ENCODE measurements at regions not wholly inside any gene's neighbourhood (a gene's known extent, or its start where the extent isn't known, plus 50 kb on each side); places are given as distances from the start of the nearest gene placed in this dataset.

GRCh38 chr3:25021816-25022215 is 406.2 kb upstream of the RARB start:
- no peaks in the 10 kb centered on the region for H3K79me2 ChIP-seq (ENCODE audit: control insufficient read depth in 1 of 2, insufficient read depth in 2 of 2, low read length in 2 of 2)
- H3K27ac ChIP-seq (ENCODE audit: low read depth, low read length): no peak overlapping the region
- no peak overlapping the region for H2BK20ac ChIP-seq (ENCODE audit: low read length)
- H3K4me3 ChIP-seq (ENCODE audit: extremely low read depth in 1 of 4, insufficient read depth in 2 of 4, low read depth in 3 of 4, low read length in 4 of 4): no peak overlapping the region
- H4K5ac ChIP-seq (ENCODE audit: insufficient read length, low read depth, low read length): no peak overlapping the region
- H3K79me1 ChIP-seq (ENCODE audit: low read depth, low read length): no peaks in the 10 kb centered on the region
- POLR2A ChIA-PET (ENCODE audit: partially characterized antibody): interaction anchor here (0.6 kb wide), 1 partner anchor 24 kb away, joined by 4 read pairs; no protein-coding TSS in a partner anchor
- H2BK15ac ChIP-seq (ENCODE audit: low read length): no peak overlapping the region
- H4K91ac ChIP-seq (replicated peaks; ENCODE audit: insufficient read length, low read length): no peak overlapping the region
- no peak overlapping the region for H3K56ac ChIP-seq (replicated peaks; ENCODE audit: insufficient read length, low read depth, low read length)
- no peaks in the 10 kb centered on the region for H3K36me3 ChIP-seq (ENCODE audit: control insufficient read depth in 2 of 4, insufficient read depth in 4 of 4, low read length in 3 of 4)
- H2BK120ac ChIP-seq (replicated peaks; ENCODE audit: low read depth, low read length): no peak overlapping the region
- no peaks in the 10 kb centered on the region for H3K27me3 ChIP-seq (replicated peaks in 1 of 4; ENCODE audit: control insufficient read depth in 3 of 4, extremely low read depth in 1 of 4, insufficient read depth in 3 of 4, low read length in 3 of 4)
- 82% methylated on average over 3 of the region's 3 CpGs; no CpG with 5 or more reads in 1 of the 2 experiments for WGBS, 2 experiments (ENCODE audit: extremely low coverage in 1 of 2, insufficient coverage in 1 of 2, insufficient read length in 1 of 2, insufficient replicate concordance in 2 of 2, low coverage in 1 of 2, low lambda C conversion rate in 2 of 2, missing lambda C conversion rate in 1 of 2)
- no peaks in the 10 kb centered on the region for H3K23me2 ChIP-seq (ENCODE audit: low read depth, low read length)
- H3K18ac ChIP-seq (ENCODE audit: extremely low read depth, low read length): no peak overlapping the region
- DNase-seq (ENCODE audit: low read depth in 1 of 2, low spot score in 2 of 2) (no peak), FAIRE-seq (no peak)
- no peak overlapping the region for H3K9ac ChIP-seq (replicated peaks in 1 of 4; ENCODE audit: extremely low read depth in 1 of 4, low read depth in 3 of 4, low read length in 3 of 4)
- no peaks in the 10 kb centered on the region for H3K9me3 ChIP-seq (ENCODE audit: insufficient read depth in 2 of 2, low read depth in 1 of 2, low read length in 1 of 2)
- H2AK5ac ChIP-seq (ENCODE audit: low read depth, low read length): no peak overlapping the region
- H4K20me1 ChIP-seq (replicated peaks in 1 of 2; ENCODE audit: control insufficient read depth in 1 of 2, insufficient read depth in 2 of 2, low read length in 2 of 2): no peaks in the 10 kb centered on the region
- H3K23ac ChIP-seq (ENCODE audit: insufficient read length): no peak overlapping the region
- no peaks in the 10 kb centered on the region for H3K4me1 ChIP-seq (replicated peaks in 1 of 4; ENCODE audit: control insufficient read depth in 3 of 4, insufficient read depth in 4 of 4, low read length in 3 of 4)
- H2BK5ac ChIP-seq (ENCODE audit: low read depth, low read length): no peak overlapping the region
- no peak overlapping the region for H2AFZ ChIP-seq (ENCODE audit: low read length)
- H3K4ac ChIP-seq (replicated peaks; ENCODE audit: insufficient read length, low read depth, low read length): no peak overlapping the region
- H4K8ac ChIP-seq (ENCODE audit: extremely low read depth, insufficient read depth, low read length): no peak overlapping the region
- H3K4me2 ChIP-seq (ENCODE audit: insufficient read depth in 1 of 2, low read depth in 2 of 2, low read length in 2 of 2): no peak overlapping the region
- CTCF ChIA-PET (ENCODE audit: partially characterized antibody): interaction anchor here (0.6 to 4.7 kb wide), 21 partner anchors 8 to 574 kb away, joined by 3 to 49 read pairs (median 3); no protein-coding TSS in a partner anchor
- no peak overlapping the region for H2BK12ac ChIP-seq (ENCODE audit: low read depth, low read length)
- H3K14ac ChIP-seq (ENCODE audit: insufficient read length): no peak overlapping the region
- no peak for TF ChIP-seq GABPA (IDR thresholded peaks at IDR 0.05; ENCODE audit: borderline replicate concordance, insufficient read depth, low read length)
- TF ChIP-seq RFX5 (IDR thresholded peaks at IDR 0.05; ENCODE audit: borderline replicate concordance, low read depth, low read length): no peak
- TF ChIP-seq SAP30 (IDR thresholded peaks at IDR 0.05; ENCODE audit: insufficient read depth, insufficient replicate concordance, low read length): no peak
- no peak for TF ChIP-seq GTF2F1 (IDR thresholded peaks at IDR 0.05; ENCODE audit: borderline replicate concordance, low read depth, low read length)
- no peak for TF ChIP-seq TAF7 (optimal IDR thresholded peaks at IDR 0.05; ENCODE audit: borderline replicate concordance, low read depth, low read length)
- TF ChIP-seq MAX (IDR thresholded peaks at IDR 0.05): no peak
- no peak for TF ChIP-seq FOSL1 (IDR thresholded peaks at IDR 0.05; ENCODE audit: insufficient read depth, low read depth, low read length)
- no peak for TF ChIP-seq TEAD4 (IDR thresholded peaks at IDR 0.05; ENCODE audit: low read depth, low read length)
- TF ChIP-seq EZH2 (IDR thresholded peaks at IDR 0.05; ENCODE audit: low read depth, low read length, severe bottlenecking): no peak
- no peak for TF ChIP-seq JUN (IDR thresholded peaks at IDR 0.05; ENCODE audit: low read depth, low read length)
- no peak for TF ChIP-seq USF2 (IDR thresholded peaks at IDR 0.05; ENCODE audit: low read length)
- TF ChIP-seq HDAC2 (IDR thresholded peaks at IDR 0.05; ENCODE audit: borderline replicate concordance in 1 of 2, low read depth in 2 of 2, low read length in 2 of 2): no peak

All from H1 (cell line).